Adrenal gland (tissue), 5 donors: ENCODE measurements at regions not wholly inside any gene's neighbourhood (a gene's known extent, or its start where the extent isn't known, plus 50 kb on each side); places are given as distances from the start of the nearest gene placed in this dataset.

Experiments
- CTCF ChIP-seq, 6 experiments: fragments of 450-650 bp in 4 of 6; fragments of 200-600 bp in 2 of 6; sonication (generic) in 1 of 6; IDR thresholded peaks; 1 replicate in 5 of 6; 2 replicates in 1 of 6; pipeline versions ENCODE4 v1.5.1 to v1.8.0; 2016 to 2021; ENCODE audit warnings: antibody characterized with exemption in 6 of 6, mild to moderate bottlenecking in 2 of 6, moderate library complexity in 1 of 6
- POLR2A ChIP-seq, 2 donors: fragments of 450-650 bp; IDR thresholded peaks; one replicate each; pipeline ENCODE4 v1.6.1; 2017; ENCODE audit warnings: antibody characterized with exemption in 2 of 2, mild to moderate bottlenecking in 2 of 2, moderate library complexity in 1 of 2
- donor health status: DM: no; HTN: no; CAD: no.

GRCh38 chr1:22332424-22332717 is 119.3 kb upstream of the ZBTB40 start:
- TF ChIP-seq CTCF (IDR thresholded peaks at IDR 0.05) (no peak), POLR2A (IDR thresholded peaks at IDR 0.05) (no peak)
